ENCODE measurements at regions not wholly inside any gene's neighbourhood (a gene's known extent, or its start where the extent isn't known, plus 50 kb on each side); places are given as distances from the start of the nearest gene placed in this dataset.
"Not testable (repeated sequence)": the region's sequence is repeated elsewhere in the genome, so short reads cannot be mapped to it uniquely, and the experiment has no call there.

DNA sequence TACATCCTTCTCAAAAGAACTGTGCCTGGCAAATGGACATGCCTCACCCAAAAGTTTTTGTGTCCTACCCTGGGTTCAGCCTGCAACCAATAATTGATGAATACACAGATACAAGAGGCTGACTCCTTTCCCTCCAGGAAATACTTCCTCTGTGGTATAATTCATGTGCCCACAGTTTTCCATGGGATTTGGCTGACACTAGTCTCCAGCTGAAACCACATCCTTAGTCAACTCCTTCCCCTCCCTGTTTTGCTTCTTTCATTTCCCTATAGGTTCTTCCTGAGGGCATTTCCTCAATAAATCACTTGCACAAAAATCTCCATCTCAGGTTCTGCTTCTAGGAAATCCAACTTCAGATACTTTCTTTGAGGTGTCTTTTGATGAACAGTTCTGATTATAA lies 436.6 kb upstream of the C1orf87 start:
- no peaks in the 10 kb centered on the region for H3K36me3 ChIP-seq (ENCODE audit: control insufficient read depth in 3 of 3, insufficient read depth in 2 of 3, low read depth in 1 of 3, low read length in 3 of 3)
- no peaks in the 10 kb centered on the region for H3K4me1 ChIP-seq (ENCODE audit: control insufficient read depth in 3 of 3, insufficient read depth in 2 of 3, low read depth in 1 of 3, low read length in 2 of 3)
- DNase-seq, result no peak
- H3K9me3 ChIP-seq (ENCODE audit: control insufficient read depth in 2 of 2, insufficient read depth in 1 of 2, low read depth in 1 of 2, low read length in 1 of 2), result no peaks in the 10 kb centered on the region
- no peak for FAIRE-seq
- no peak overlapping the region for H3K27ac ChIP-seq (ENCODE audit: low read depth in 1 of 3, low read length in 2 of 3)
- no peaks in the 10 kb centered on the region for H3K27me3 ChIP-seq (ENCODE audit: control insufficient read depth in 3 of 3, insufficient read depth in 3 of 3, low read length in 3 of 3)
- no peak overlapping the region for H3K4me3 ChIP-seq (ENCODE audit: low read depth in 1 of 3, low read length in 3 of 3)

DNA sequence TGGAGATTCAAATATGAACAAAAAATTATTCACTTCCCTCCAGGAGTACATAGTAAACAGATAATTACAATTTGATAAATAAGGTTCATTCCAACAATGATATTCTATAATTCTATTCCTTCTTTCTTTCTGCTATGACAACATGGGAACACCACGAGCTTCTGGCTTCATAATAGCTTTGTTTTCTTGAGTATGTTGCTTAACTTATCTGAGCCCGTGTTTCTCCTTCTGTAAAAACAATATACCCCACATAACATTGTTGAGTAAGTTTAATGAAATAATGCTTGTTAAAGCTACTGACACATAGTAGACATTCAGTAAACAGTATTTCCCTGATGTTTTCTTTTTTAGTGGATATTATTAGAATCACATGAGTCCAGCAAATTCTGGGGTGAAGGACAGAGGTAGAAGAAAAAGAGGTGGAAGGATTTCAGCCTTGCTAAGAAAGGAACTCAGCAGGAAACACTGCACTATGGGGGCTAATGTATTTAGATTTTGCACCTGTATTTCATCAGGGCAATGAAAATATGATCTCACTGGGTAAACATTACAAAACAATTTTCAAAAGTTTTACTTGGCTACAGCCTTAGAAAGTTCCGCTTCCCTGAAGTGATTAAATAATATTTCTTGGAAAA lies 430.8 kb upstream of the C1orf87 start:
- Histone ChIP-seq H3K27ac (ENCODE audit: low read depth in 1 of 3, low read length in 2 of 3) (no peak overlapping the region), H3K4me3 (ENCODE audit: low read depth in 1 of 3, low read length in 3 of 3) (no peak overlapping the region), H3K27me3 (ENCODE audit: control insufficient read depth in 3 of 3, insufficient read depth in 3 of 3, low read length in 3 of 3) (no peaks in the 10 kb centered on the region), H3K36me3 (ENCODE audit: control insufficient read depth in 3 of 3, insufficient read depth in 2 of 3, low read depth in 1 of 3, low read length in 3 of 3) (no peaks in the 10 kb centered on the region), H3K9me3 (ENCODE audit: control insufficient read depth in 2 of 2, insufficient read depth in 1 of 2, low read depth in 1 of 2, low read length in 1 of 2) (no peaks in the 10 kb centered on the region), H3K4me1 (ENCODE audit: control insufficient read depth in 3 of 3, insufficient read depth in 2 of 3, low read depth in 1 of 3, low read length in 2 of 3) (no peaks in the 10 kb centered on the region)
- WGBS, 3 donors, result 55 to 57% (median 57%) methylated on average over 3 of the region's 3 CpGs
- no peak for FAIRE-seq
- no peak for DNase-seq

DNA sequence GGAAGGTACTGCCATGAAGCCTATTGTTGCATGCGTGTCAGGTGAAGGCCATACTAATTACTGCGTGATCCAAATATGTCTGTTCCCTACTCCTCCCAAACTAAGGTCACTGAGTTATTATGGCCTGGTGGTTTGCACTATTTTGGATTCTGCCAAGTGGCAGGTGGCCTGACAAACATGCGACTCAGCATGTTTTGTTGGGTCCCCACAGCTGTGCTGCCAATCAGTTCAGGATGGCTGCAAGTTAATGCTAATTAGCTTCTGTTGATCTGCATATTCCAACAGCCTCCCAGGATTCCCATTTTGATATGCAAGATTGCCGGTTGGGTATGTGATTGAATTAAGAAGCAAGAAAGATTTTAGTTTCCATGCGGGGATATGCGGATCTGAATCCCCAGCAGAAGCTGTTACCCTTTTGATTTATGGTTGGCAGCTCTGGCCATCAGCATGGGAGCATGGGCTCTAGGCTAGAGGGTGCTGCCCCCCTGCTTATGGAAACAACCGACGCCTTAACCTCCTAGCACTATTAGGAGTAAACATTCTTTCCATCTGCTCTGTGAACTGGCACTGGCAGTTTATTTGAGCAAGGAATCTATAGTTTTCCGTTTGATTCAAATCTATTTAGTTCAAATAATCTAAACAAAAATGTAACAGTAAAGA lies 429.8 kb upstream of the C1orf87 start:
- FAIRE-seq (no peak), DNase-seq (no peak)
- no peak overlapping the region for H3K4me3 ChIP-seq (ENCODE audit: low read depth in 1 of 3, low read length in 3 of 3)
- peaks cover 0 to 1% of the 10 kb centered on the region in 2 donors for H3K9me3 ChIP-seq (ENCODE audit: control insufficient read depth in 2 of 2, insufficient read depth in 1 of 2, low read depth in 1 of 2, low read length in 1 of 2)
- WGBS, 3 donors, result 65 to 68% (median 68%) methylated on average over 9 of the region's 9 CpGs
- no peaks in the 10 kb centered on the region for H3K27me3 ChIP-seq (ENCODE audit: control insufficient read depth in 3 of 3, insufficient read depth in 3 of 3, low read length in 3 of 3)
- H3K36me3 ChIP-seq (ENCODE audit: control insufficient read depth in 3 of 3, insufficient read depth in 2 of 3, low read depth in 1 of 3, low read length in 3 of 3), result no peaks in the 10 kb centered on the region
- H3K4me1 ChIP-seq (ENCODE audit: control insufficient read depth in 3 of 3, insufficient read depth in 2 of 3, low read depth in 1 of 3, low read length in 2 of 3), result no peaks in the 10 kb centered on the region
- H3K27ac ChIP-seq (ENCODE audit: low read depth in 1 of 3, low read length in 2 of 3), result no peak overlapping the region

DNA sequence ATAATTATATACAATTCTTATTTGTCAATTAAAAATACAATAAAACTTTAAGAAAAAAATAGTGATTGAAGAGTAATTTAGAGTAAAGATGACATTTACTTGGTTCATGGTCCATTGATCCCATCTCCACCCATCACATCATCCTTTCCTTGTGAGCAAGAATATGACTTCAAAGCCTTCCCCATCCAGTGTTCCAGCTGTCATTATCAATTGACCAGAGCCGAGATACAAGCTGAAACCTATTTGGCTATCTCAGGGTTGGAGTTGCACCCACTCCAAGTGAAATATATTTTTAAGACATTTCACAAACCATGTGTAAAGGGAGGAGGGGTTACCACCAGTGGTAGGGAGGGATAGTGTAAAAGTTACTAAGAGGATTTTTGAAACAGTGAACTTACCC lies 428.9 kb upstream of the C1orf87 start:
- FAIRE-seq (no peak), DNase-seq (no peak)
- 69 to 80% (median 71%) methylated on average over 1 of the region's 1 CpG for WGBS, 3 donors
- Histone ChIP-seq H3K4me3 (ENCODE audit: low read depth in 1 of 3, low read length in 3 of 3) (no peak overlapping the region), H3K27me3 (ENCODE audit: control insufficient read depth in 3 of 3, insufficient read depth in 3 of 3, low read length in 3 of 3) (no peaks in the 10 kb centered on the region), H3K4me1 (ENCODE audit: control insufficient read depth in 3 of 3, insufficient read depth in 2 of 3, low read depth in 1 of 3, low read length in 2 of 3) (no peaks in the 10 kb centered on the region), H3K27ac (ENCODE audit: low read depth in 1 of 3, low read length in 2 of 3) (no peak overlapping the region), H3K36me3 (ENCODE audit: control insufficient read depth in 3 of 3, insufficient read depth in 2 of 3, low read depth in 1 of 3, low read length in 3 of 3) (no peaks in the 10 kb centered on the region), H3K9me3 (ENCODE audit: control insufficient read depth in 2 of 2, insufficient read depth in 1 of 2, low read depth in 1 of 2, low read length in 1 of 2) (peaks cover 0 to 2% of the 10 kb centered on the region in 2 donors)

DNA sequence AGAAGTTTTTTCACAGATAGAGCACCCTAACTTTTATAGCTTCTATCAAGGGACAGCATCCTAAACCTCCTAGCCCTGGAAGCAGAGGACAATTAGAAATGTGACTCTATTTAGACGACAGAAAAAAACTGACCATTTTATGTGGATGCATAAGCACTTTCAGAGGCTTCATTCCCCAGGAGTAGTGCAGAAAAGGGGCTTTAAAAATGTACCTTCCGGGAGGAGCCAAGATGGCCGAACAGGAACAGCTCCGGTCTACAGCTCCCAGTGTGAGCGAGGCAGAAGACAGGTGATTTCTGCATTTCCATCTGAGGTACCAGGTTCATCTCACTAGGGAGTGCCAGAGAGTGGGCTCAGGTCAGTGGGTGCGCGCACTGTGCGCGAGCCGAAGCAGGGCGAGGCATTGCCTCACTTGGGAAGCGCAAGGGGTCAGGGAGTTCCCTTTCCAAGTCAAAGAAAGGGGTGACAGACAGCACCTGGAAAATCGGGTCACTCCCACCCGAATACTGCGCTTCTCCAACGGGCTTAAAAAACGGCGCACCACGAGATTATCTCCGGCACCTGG lies 416.4 kb upstream of the C1orf87 start:
- not testable (repeated sequence) for H3K9me3 ChIP-seq (ENCODE audit: control insufficient read depth in 2 of 2, insufficient read depth in 1 of 2, low read depth in 1 of 2, low read length in 1 of 2); H3K27me3 ChIP-seq (ENCODE audit: control insufficient read depth in 3 of 3, insufficient read depth in 3 of 3, low read length in 3 of 3); H3K4me3 ChIP-seq (ENCODE audit: low read depth in 1 of 3, low read length in 3 of 3); H3K4me1 ChIP-seq (ENCODE audit: control insufficient read depth in 3 of 3, insufficient read depth in 2 of 3, low read depth in 1 of 3, low read length in 2 of 3); H3K36me3 ChIP-seq (ENCODE audit: control insufficient read depth in 3 of 3, insufficient read depth in 2 of 3, low read depth in 1 of 3, low read length in 3 of 3); FAIRE-seq; DNase-seq; H3K27ac ChIP-seq (ENCODE audit: low read depth in 1 of 3, low read length in 2 of 3)
- WGBS, 3 donors, result 63 to 78% (median 65%) methylated on average over 20 of the region's 20 CpGs

DNA sequence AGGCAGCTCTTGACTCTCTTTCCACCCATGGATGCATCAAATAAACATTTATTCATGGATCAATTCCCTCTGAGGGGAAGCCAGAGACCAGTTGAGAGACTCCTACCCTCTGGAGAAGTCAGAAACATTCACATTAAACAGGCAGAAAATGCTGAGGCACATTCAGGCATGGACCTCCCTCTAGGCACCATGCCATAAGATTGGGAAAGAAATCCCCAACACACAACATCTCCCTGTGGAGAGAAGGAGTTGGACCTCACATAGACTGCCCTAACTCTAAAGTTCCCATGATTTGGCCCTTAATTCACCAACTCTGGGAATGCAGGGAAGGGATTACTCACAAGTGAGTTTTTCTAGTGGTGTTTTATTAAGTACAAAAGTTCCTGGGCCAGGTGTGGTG lies 415.3 kb upstream of the C1orf87 start:
- H3K27ac ChIP-seq (ENCODE audit: low read depth in 1 of 3, low read length in 2 of 3), result no peak overlapping the region
- H3K27me3 ChIP-seq (ENCODE audit: control insufficient read depth in 3 of 3, insufficient read depth in 3 of 3, low read length in 3 of 3), result no peaks in the 10 kb centered on the region
- no peaks in the 10 kb centered on the region for H3K36me3 ChIP-seq (ENCODE audit: control insufficient read depth in 3 of 3, insufficient read depth in 2 of 3, low read depth in 1 of 3, low read length in 3 of 3)
- no peaks in the 10 kb centered on the region for H3K4me1 ChIP-seq (ENCODE audit: control insufficient read depth in 3 of 3, insufficient read depth in 2 of 3, low read depth in 1 of 3, low read length in 2 of 3)
- DNase-seq, result no peak
- no peak overlapping the region for H3K4me3 ChIP-seq (ENCODE audit: low read depth in 1 of 3, low read length in 3 of 3)
- no peaks in the 10 kb centered on the region for H3K9me3 ChIP-seq (ENCODE audit: control insufficient read depth in 2 of 2, insufficient read depth in 1 of 2, low read depth in 1 of 2, low read length in 1 of 2)
- FAIRE-seq, result no peak

DNA sequence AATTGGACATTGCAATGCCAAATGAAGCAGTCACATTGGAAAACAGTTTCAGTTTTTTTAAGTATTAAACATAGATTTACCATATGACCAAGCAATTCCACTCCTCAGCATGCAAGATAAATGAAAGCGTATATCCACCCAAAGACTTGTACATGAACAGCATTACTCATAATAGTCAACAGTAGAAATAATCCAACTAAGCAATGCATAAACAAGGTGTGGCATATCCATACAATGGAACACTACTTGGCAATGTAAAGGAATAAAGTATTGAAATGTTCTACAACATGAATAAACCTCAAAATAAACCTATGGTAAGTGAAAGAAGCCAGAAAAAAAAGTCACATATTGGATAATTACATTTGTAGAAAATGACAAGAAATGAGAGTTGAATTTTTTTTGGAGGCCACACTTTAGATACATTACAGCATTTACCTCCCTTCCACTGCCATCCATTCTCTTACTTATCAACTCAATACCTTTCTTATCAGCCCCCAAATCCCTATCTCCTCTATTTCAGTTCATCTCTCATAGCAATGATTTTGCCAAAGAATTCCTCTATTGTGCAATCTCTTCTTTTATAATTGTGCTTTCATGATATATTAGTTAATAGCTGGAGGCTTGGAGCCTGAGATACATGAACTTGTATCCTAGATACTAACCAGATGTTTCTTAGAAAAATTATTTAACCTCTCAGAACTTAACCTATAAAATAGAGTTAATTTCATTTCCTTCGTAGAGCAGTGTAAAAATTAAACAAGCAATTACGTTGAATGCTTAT lies 414.2 kb upstream of the C1orf87 start:
- H3K4me1 ChIP-seq (ENCODE audit: control insufficient read depth in 3 of 3, insufficient read depth in 2 of 3, low read depth in 1 of 3, low read length in 2 of 3), result no peaks in the 10 kb centered on the region
- H3K9me3 ChIP-seq (ENCODE audit: control insufficient read depth in 2 of 2, insufficient read depth in 1 of 2, low read depth in 1 of 2, low read length in 1 of 2), result no peaks in the 10 kb centered on the region
- no peaks in the 10 kb centered on the region for H3K36me3 ChIP-seq (ENCODE audit: control insufficient read depth in 3 of 3, insufficient read depth in 2 of 3, low read depth in 1 of 3, low read length in 3 of 3)
- no peak overlapping the region for H3K27ac ChIP-seq (ENCODE audit: low read depth in 1 of 3, low read length in 2 of 3)
- FAIRE-seq (no peak), DNase-seq (no peak)
- H3K27me3 ChIP-seq (ENCODE audit: control insufficient read depth in 3 of 3, insufficient read depth in 3 of 3, low read length in 3 of 3), result no peaks in the 10 kb centered on the region
- no peak overlapping the region for H3K4me3 ChIP-seq (ENCODE audit: low read depth in 1 of 3, low read length in 3 of 3)
- WGBS, 3 donors, result 75 to 89% (median 76%) methylated on average over 3 of the region's 3 CpGs

DNA sequence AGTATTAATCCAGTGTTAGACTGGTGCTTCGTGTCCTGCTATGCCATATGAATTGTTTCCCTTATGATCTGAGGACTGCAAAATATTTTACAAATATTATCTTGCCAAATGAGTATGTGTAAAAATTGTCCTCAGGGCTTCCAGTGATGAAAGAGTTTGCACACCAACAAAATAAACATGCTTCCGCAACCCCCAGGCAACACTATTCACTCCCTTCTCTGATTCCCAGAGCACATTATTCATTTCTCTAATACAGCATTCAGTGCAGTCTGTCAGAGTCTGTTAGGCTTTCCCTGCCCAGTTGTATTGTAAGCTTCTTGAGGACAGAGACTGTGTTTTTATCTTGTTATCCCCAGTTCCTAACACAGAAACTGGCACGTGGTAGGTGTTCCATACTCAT lies 409.9 kb upstream of the C1orf87 start:
- no peak overlapping the region for H3K27ac ChIP-seq (ENCODE audit: low read depth in 1 of 3, low read length in 2 of 3)
- 55 to 71% (median 71%) methylated on average over 3 of the region's 3 CpGs for WGBS, 3 donors
- peaks cover 0 to 4% of the 10 kb centered on the region in 2 donors for H3K9me3 ChIP-seq (ENCODE audit: control insufficient read depth in 2 of 2, insufficient read depth in 1 of 2, low read depth in 1 of 2, low read length in 1 of 2)
- H3K27me3 ChIP-seq (ENCODE audit: control insufficient read depth in 3 of 3, insufficient read depth in 3 of 3, low read length in 3 of 3), result no peaks in the 10 kb centered on the region
- H3K4me1 ChIP-seq (ENCODE audit: control insufficient read depth in 3 of 3, insufficient read depth in 2 of 3, low read depth in 1 of 3, low read length in 2 of 3), result no peaks in the 10 kb centered on the region
- no peak overlapping the region for H3K4me3 ChIP-seq (ENCODE audit: low read depth in 1 of 3, low read length in 3 of 3)
- FAIRE-seq, result no peak
- H3K36me3 ChIP-seq (ENCODE audit: control insufficient read depth in 3 of 3, insufficient read depth in 2 of 3, low read depth in 1 of 3, low read length in 3 of 3), result no peaks in the 10 kb centered on the region
- no peak for DNase-seq
